Astrocyte (in vitro differentiated cells and primary cell): ENCODE measurements at regions not wholly inside any gene's neighbourhood (a gene's known extent, or its start where the extent isn't known, plus 50 kb on each side); places are given as distances from the start of the nearest gene placed in this dataset.

Experiments
- EZH2 ChIP-seq: IDR thresholded peaks from 2 replicates; pipeline ENCODE4 v1.6.1; 2012; ENCODE audit warnings: mild to moderate bottlenecking, low read length, inconsistent platforms; ENCODE audit not compliant: insufficient read depth
- TF ChIP-seq, protein P1 (sequence below): IDR thresholded peaks from 2 replicates; pipeline ENCODE4 v1.5.1; 2011; ENCODE audit warnings: low read depth, mild to moderate bottlenecking, inconsistent platforms, low read length, moderate library complexity; ENCODE audit not compliant: insufficient read depth

GRCh38 chr18:60100778-60101177 lies 201.0 kb downstream of the PMAIP1 start:
- TF ChIP-seq, protein P1, sequence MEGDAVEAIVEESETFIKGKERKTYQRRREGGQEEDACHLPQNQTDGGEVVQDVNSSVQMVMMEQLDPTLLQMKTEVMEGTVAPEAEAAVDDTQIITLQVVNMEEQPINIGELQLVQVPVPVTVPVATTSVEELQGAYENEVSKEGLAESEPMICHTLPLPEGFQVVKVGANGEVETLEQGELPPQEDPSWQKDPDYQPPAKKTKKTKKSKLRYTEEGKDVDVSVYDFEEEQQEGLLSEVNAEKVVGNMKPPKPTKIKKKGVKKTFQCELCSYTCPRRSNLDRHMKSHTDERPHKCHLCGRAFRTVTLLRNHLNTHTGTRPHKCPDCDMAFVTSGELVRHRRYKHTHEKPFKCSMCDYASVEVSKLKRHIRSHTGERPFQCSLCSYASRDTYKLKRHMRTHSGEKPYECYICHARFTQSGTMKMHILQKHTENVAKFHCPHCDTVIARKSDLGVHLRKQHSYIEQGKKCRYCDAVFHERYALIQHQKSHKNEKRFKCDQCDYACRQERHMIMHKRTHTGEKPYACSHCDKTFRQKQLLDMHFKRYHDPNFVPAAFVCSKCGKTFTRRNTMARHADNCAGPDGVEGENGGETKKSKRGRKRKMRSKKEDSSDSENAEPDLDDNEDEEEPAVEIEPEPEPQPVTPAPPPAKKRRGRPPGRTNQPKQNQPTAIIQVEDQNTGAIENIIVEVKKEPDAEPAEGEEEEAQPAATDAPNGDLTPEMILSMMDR, result no peak
- no peak for TF ChIP-seq EZH2
